ENCODE measurements at regions not wholly inside any gene's neighbourhood (a gene's known extent, or its start where the extent isn't known, plus 50 kb on each side); places are given as distances from the start of the nearest gene placed in this dataset.

GRCh38 chr4:38275331-38276100, 315.3 kb downstream of the PTTG2 start:
- Histone ChIP-seq H4K20me1 (ENCODE audit: insufficient read depth) (no peaks in the 10 kb centered on the region), H3K4me3 (IDR thresholded peaks at IDR 0.05; ENCODE audit: insufficient read depth, low read depth, low read length) (no peak overlapping the region), H3K4me1 (ENCODE audit: low read depth, poor library complexity, severe bottlenecking) (no peaks in the 10 kb centered on the region), H2AFZ (ENCODE audit: low read depth) (no peak overlapping the region), H3K36me3 (ENCODE audit: insufficient read depth) (no peaks in the 10 kb centered on the region), H3K9ac (no peak overlapping the region), H3K27ac (no peak overlapping the region), H3K27me3 (ENCODE audit: insufficient read depth, low read depth) (no peaks in the 10 kb centered on the region), H3K79me2 (ENCODE audit: insufficient read depth, low read depth) (no peaks in the 10 kb centered on the region), H3K4me2 (no peak overlapping the region)
- TF ChIP-seq CTCF (conservative IDR thresholded peaks at IDR 0.05; ENCODE audit: low read depth, low read length): no peak

- TF ChIP-seq CTCF (conservative IDR thresholded peaks at IDR 0.05; ENCODE audit: low read depth, low read length): no peak
- no peaks in the 10 kb centered on the region for H3K36me3 ChIP-seq (ENCODE audit: insufficient read depth)
- no peaks in the 10 kb centered on the region for H3K79me2 ChIP-seq (ENCODE audit: insufficient read depth, low read depth)
- H3K4me1 ChIP-seq (ENCODE audit: low read depth, poor library complexity, severe bottlenecking): no peaks in the 10 kb centered on the region
- H3K27ac ChIP-seq: no peak overlapping the region
- no peaks in the 10 kb centered on the region for H3K27me3 ChIP-seq (ENCODE audit: insufficient read depth, low read depth)
- no peak overlapping the region for H3K4me3 ChIP-seq (IDR thresholded peaks at IDR 0.05; ENCODE audit: insufficient read depth, low read depth, low read length)
- no peaks in the 10 kb centered on the region for H4K20me1 ChIP-seq (ENCODE audit: insufficient read depth)
- no peak overlapping the region for H3K4me2 ChIP-seq
- no peak overlapping the region for H3K9ac ChIP-seq
- no peak overlapping the region for H2AFZ ChIP-seq (ENCODE audit: low read depth)
Observed at GRCh38 chr4:38278255-38278654, 318.1 kb downstream of the PTTG2 start.

GRCh38 chr4:38279077-38279476, 318.9 kb downstream of the PTTG2 start:
- Histone ChIP-seq H3K79me2 (ENCODE audit: insufficient read depth, low read depth) (no peaks in the 10 kb centered on the region), H2AFZ (ENCODE audit: low read depth) (no peak overlapping the region), H3K4me2 (no peak overlapping the region), H3K36me3 (ENCODE audit: insufficient read depth) (no peaks in the 10 kb centered on the region), H3K27ac (no peak overlapping the region), H3K4me1 (ENCODE audit: low read depth, poor library complexity, severe bottlenecking) (no peaks in the 10 kb centered on the region), H3K4me3 (IDR thresholded peaks at IDR 0.05; ENCODE audit: insufficient read depth, low read depth, low read length) (no peak overlapping the region), H3K9ac (no peak overlapping the region), H4K20me1 (ENCODE audit: insufficient read depth) (no peaks in the 10 kb centered on the region), H3K27me3 (ENCODE audit: insufficient read depth, low read depth) (no peaks in the 10 kb centered on the region)
- no peak for TF ChIP-seq CTCF (conservative IDR thresholded peaks at IDR 0.05; ENCODE audit: low read depth, low read length)

GRCh38 chr4:38279650-38280322, 319.6 kb downstream of the PTTG2 start:
- Histone ChIP-seq H4K20me1 (ENCODE audit: insufficient read depth) (no peaks in the 10 kb centered on the region), H3K27me3 (ENCODE audit: insufficient read depth, low read depth) (no peaks in the 10 kb centered on the region), H3K4me3 (IDR thresholded peaks at IDR 0.05; ENCODE audit: insufficient read depth, low read depth, low read length) (no peak overlapping the region), H3K4me1 (ENCODE audit: low read depth, poor library complexity, severe bottlenecking) (no peaks in the 10 kb centered on the region), H3K79me2 (ENCODE audit: insufficient read depth, low read depth) (no peaks in the 10 kb centered on the region), H3K27ac (no peak overlapping the region), H2AFZ (ENCODE audit: low read depth) (no peak overlapping the region), H3K36me3 (ENCODE audit: insufficient read depth) (no peaks in the 10 kb centered on the region), H3K9ac (no peak overlapping the region), H3K4me2 (no peak overlapping the region)
- TF ChIP-seq CTCF (conservative IDR thresholded peaks at IDR 0.05; ENCODE audit: low read depth, low read length): no peak

Measured in KMS-11 (cell line).